ENCODE measurements at regions not wholly inside any gene's neighbourhood (a gene's known extent, or its start where the extent isn't known, plus 50 kb on each side); places are given as distances from the start of the nearest gene placed in this dataset.

DNA sequence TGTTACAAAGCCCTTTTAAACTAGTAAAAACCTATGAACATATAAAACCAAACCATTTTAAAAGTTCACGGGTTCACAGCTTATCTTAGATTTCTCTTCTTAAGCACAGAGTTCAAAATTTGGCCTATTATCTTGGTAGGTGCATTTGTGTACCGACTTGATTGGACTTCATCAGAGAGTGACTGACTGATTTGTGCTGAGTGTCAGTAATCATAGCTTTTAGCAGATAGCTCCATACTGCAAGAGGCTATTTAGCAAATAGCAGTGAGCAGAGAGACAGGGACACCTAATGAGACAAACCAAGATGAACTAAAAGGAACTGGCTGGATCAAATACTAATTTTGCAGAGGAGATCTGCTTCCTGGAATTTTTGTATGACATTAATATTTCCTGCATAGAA, 274.5 kb downstream of the PRR16 start:
- no peak for DNase-seq (ENCODE audit: low read depth)

DNA sequence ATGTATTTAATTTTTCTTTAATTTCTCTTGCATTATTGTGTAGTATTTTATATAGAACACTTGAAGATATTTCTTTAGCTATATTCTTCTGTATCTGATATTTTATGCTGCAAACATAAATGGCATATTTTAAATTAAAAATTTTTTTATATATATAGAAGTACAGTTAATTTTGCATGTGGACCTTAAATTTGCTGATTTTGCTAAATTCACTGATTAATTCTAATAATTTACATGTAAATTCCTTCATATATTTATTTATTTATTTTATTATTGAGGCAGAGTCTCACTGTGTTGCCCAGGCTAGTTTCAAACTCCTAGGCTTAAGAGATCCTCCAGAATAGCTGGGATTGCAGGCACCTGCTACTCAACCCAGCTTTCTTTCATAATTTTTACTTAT, 276.9 kb downstream of the PRR16 start:
- DNase-seq (ENCODE audit: low read depth): no peak

GRCh38 chr5:120748474-120748873, 284.4 kb downstream of the PRR16 start:
- DNase-seq (ENCODE audit: low read depth): no peak

GRCh38 chr5:120749737-120750136, 285.6 kb downstream of the PRR16 start:
- DNase-seq (ENCODE audit: low read depth): no peak

DNA sequence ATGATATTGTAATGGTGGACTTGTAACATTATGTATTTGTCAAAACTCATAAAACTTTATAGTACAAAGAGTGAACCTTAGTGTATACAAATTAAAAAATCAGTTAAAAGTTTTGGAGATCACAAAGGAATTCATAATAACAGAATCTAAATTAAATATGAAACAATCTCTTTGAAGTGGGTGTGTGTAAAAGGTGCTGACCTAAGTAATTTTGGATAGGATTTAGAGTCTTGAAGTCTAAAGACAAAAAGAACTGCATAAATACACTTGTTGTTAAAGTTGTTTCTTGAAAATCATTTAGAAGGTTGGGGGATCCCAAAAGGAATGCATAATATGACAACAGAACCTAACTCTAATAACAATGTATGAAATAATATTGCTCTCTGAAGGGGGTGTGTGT, 295.5 kb downstream of the PRR16 start:
- DNase-seq (ENCODE audit: low read depth): no peak

DNA sequence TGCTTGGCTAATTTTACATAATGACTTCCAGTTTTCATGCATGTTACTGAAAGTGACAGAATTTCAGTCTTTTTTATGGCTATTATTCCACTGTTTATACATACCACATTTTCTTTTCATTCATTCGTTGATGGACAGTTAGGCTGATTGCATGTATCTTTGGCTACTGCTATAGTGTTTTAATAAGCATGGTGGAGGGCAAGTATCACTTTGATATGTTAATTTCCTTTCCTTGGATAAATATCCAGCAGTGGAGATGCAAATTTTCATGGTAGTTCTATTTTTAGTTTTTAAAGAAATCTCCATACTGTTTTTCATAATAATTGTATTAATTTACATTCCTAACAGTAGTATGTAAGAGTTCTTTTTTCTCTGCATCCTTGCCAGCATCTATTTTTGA, 297.9 kb downstream of the PRR16 start:
- no peak for DNase-seq (ENCODE audit: low read depth)

GRCh38 chr5:120765189-120765588, 301.1 kb downstream of the PRR16 start:
- DNase-seq (ENCODE audit: low read depth): no peak

DNA sequence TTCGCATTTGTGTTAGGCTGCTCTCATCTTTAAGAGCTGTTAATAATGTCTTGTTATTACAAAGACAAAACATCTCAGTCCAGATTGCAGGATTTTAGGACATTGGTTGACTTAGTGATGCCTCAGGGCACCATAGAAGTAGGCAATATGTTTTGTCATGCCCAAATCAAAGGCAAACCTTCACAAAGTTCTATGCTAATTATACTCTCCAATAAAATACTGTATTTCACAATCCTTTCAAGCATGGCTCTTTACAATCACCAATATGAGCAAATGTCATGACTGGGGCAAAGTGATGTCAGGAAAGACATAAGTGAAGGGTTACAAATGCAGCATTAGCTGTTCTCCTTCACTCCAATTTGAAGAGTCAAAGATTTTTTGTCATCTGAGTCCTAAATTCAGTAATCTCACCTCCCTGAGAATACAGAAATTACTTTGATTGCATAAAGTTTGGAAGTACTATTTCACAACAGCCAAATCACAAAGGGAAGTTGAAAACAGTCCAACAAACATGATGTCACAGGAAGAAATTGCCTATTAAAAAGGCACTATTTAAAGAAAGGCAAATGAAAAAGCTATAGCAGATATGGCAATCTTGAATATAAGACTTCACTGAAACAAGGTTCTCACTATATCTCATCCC, 303.2 kb downstream of the PRR16 start:
- DNase-seq (ENCODE audit: low read depth): no peak

GRCh38 chr5:120769312-120769872, 305.3 kb downstream of the PRR16 start:
- no peak for DNase-seq (ENCODE audit: low read depth)

DNA sequence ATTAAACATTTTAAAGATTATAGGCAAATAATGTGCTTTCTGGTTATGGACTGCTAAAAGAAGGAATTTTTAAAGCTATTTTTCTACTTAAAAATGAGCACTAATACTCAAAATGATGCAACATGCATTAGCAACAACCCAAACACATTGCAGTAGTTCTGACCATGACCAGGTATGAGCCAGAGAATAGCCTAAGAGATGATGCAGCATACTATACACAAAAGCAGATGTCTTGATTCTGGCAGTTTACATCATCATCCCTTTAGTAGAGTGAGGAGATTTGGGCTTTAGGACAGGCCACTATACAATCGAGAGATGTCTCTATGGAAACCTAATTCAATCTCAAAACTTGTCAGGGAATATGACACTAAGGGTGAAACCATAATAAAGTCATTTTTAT, 307.1 kb downstream of the PRR16 start:
- no peak for DNase-seq (ENCODE audit: low read depth)

DNA sequence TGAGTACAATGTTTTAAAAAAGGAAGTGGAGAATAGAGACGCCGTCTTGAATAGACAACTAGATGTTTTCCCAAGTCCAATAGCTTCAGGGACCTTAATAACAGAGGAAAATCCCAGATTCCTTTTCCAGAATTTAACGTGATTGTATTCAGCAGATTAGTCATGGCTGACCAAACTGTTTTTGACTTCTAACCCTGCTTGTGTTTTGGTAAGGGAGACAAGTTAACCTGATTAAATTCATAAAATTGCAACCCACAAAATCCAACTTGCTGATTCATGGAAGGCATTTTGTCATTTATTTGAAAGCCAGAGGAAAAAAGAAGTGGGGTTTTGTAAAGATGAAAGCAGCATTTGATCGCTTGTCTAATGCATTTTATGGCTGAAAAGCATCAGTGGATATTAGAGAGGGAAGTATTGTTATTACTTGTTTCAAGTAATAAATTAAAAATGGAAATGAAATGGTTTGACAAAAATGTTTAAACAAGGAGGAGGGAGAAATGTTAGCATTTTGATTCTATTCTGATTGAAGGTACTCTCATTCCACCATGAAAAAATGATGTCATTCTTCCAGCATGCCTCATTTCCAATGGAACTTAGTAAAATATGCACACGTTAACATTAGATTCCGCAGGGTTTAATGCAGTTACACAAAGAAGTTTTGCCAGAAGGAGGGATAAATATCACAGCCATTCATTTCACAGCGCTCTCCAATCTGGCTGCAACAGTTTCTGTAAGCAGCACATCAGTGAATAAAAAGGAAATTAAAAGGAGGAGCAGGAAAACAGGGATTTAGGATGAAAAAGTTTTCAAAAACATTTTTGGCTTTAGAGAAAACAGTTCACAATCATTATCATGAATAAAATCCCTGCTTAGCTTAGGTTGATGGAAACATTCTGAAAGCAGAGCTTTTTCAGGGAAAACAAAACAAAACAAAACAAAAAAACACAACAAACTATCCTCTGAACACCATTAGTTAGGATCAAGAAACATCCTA, 314.7 kb downstream of the PRR16 start:
- no peak for DNase-seq (ENCODE audit: low read depth)

GRCh38 chr5:120779674-120780073, 315.6 kb downstream of the PRR16 start:
- DNase-seq (ENCODE audit: low read depth): no peak

GRCh38 chr5:120788481-120788880, 324.4 kb downstream of the PRR16 start:
- no peak for DNase-seq (ENCODE audit: low read depth)

DNA sequence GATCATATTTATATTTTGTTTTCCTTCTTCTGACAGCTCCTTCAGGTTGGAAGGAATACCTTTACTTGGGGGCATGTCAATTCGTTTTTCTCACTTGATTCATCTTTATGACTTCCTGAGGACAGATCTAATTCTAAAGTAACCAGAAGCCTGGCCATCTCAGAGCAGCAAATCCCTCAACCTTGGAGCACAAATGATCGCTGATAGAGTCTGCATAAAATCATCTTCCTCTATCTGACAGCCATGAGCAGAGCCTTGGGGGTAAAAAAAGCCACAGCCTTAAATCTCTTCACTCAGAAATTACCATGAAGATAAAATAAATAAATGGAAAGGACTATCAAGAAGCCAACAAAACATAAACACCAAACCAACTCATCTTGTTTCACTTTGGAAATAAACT, 325.8 kb downstream of the PRR16 start:
- DNase-seq (ENCODE audit: low read depth): no peak

DNA sequence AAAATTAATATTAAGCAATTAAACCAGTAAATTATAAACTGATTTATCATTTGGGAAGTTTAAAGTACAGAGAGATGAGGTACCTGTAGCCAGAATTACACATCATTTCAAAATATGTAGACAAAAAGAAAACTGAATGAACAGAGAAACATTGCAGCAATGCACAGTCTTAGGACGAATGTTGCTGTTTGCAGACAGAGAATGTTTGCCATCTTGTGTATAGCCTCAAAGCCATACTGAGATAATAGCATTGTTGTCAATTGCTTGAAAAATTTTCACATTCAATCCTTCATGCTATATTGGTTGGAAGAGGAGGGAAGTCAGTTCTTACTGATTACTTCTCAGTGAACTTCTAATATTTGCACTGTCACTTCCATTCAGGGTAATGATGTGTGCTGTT, 326.2 kb downstream of the PRR16 start:
- no peak for DNase-seq (ENCODE audit: low read depth)

DNA sequence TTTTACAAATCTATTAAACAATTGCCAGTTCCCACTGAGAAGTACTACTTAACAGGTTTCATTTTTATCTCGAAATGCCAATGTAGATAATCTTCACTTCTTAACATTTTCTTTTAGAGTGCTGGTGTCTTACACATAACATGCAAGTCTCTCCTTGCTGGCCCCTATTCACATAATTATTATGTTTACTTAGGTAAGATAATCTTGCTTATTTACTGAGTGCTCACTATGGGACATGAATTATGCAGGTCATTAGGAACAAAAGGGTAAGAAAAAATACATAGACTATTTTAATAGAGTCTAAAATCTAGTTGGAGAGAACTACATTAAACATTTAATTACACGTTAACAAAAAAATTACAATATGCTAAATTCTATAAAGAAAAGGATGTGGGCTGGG, 328.4 kb downstream of the PRR16 start:
- DNase-seq (ENCODE audit: low read depth): no peak

- no peak for DNase-seq (ENCODE audit: low read depth)
Measured at GRCh38 chr5:120794121-120794520, 330.0 kb downstream of the PRR16 start.

DNA sequence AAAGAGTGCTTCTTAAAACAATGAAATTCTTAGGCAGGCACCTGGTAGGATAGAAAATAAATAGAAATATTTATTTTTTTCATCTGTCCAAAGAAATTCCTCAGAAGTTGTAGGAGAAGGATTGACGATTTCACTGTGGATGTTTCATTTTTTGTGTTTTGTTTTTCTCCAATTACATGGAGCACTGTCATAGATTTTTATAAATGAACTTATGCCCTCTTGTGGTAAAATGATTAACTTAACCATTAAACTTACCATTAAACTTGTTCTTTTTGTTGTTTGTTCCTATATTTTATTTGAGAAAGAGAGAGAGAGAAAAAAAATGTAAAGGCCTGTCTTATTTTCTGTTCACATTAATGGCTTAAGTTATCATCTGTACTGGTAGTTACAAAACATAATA, 339.2 kb downstream of the PRR16 start:
- no peak for DNase-seq (ENCODE audit: low read depth)

- DNase-seq (ENCODE audit: low read depth): no peak
Measured at GRCh38 chr5:120805131-120805530, 341.0 kb downstream of the PRR16 start.

DNA sequence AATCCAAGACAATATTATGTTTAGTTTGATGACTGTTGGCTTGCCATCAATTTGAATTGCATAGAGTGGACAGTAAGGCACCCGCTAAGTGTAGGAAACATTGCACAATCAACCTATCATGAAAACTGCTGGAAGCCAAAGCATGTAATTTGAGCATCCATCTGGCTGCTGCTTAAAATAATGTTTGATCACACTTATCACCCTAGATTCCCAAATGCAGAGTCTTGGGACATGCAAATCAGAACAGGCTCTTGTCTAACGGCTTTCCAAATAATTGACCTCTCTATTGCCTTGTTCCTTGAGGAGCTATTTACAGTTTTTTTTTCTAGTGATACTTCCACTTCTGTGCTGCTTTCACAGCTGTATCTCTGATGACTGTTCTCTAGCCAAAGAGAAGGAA, 342.1 kb downstream of the PRR16 start:
- no peak for DNase-seq (ENCODE audit: low read depth)

- DNase-seq (ENCODE audit: low read depth): no peak
Measured at GRCh38 chr5:120808135-120808534, 344.0 kb downstream of the PRR16 start.

DNA sequence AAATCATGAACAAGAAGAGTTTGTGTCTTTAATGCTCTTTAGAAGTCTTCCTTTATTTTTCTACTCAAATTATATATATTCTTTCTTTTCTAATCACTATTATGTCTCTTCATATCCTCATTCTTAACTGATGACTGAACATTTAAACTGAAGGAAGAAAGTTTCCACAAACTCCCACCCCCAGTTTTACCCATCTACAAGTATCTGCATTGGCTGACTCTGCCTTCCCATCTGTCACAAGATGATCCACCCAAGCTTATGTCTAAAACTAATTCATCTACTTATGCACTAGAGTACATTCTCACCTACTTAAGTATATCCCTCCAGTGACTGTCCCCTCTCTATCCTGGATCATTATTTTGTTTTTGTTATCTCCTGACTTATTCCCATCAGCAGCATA, 344.5 kb downstream of the PRR16 start:
- no peak for DNase-seq (ENCODE audit: low read depth)

- DNase-seq (ENCODE audit: low read depth): no peak
Measured at GRCh38 chr5:120813551-120813950, 349.5 kb downstream of the PRR16 start.

All from forelimb muscle (tissue), 1 donor.